K562 (cell line): ENCODE measurements at regions not wholly inside any gene's neighbourhood (a gene's known extent, or its start where the extent isn't known, plus 50 kb on each side); places are given as distances from the start of the nearest gene placed in this dataset.

Experiments
- BCL6 ChIP-seq: fragments of 250-450 bp; sonication (Bioruptor Pico); IDR thresholded peaks from 2 replicates; pipeline ENCODE4 v1.4.0; 2020
- CTCF ChIP-seq, 3 experiments: IDR thresholded peaks in 2 of 3; conservative IDR thresholded peaks in 1 of 3; 2 replicates each; pipeline ENCODE4 v1.5.1; 2011 to 2012; ENCODE audit warnings: low read length in 3 of 3, mild to moderate bottlenecking in 3 of 3, control low read depth in 2 of 3, improper control_type of control experiment in 1 of 3, inconsistent platforms in 1 of 3, low read depth in 1 of 3, mixed read lengths in 1 of 3, moderate library complexity in 1 of 3; ENCODE audit not compliant: insufficient read depth in 2 of 3
- FOS ChIP-seq: IDR thresholded peaks from 3 replicates; pipeline ENCODE4 v1.6.1; 2011; ENCODE audit not compliant: insufficient read length; ENCODE audit errors: extremely low read depth
- POLR2A ChIP-seq: fragments of 450-650 bp; conservative IDR thresholded peaks from 2 replicates; pipeline ENCODE4 v1.6.1; 2016
- TAF1 ChIP-seq: IDR thresholded peaks from 2 replicates; pipeline ENCODE4 v1.6.1; 2011; ENCODE audit warnings: mild to moderate bottlenecking, low read length, moderate library complexity; ENCODE audit not compliant: insufficient read depth, control insufficient read depth, severe bottlenecking; ENCODE audit errors: extremely low read depth
- THRA ChIP-seq: fragments of 450-650 bp; IDR thresholded peaks from 2 replicates; pipeline ENCODE4 v1.6.1; 2017; ENCODE audit warnings: mild to moderate bottlenecking, moderate library complexity
- ZBTB8A ChIP-seq: fragments of 450-650 bp; IDR thresholded peaks from 2 replicates; pipeline ENCODE4 v1.6.1; 2018; ENCODE audit warnings: mild to moderate bottlenecking, moderate library complexity; ENCODE audit not compliant: partially characterized antibody
- ZFX ChIP-seq: sonication (generic); formaldehyde crosslinking; IDR thresholded peaks from 2 replicates; pipeline ENCODE4 v1.8.0; 2022; ENCODE audit warnings: mild to moderate bottlenecking, missing genetic modification reagents, moderate library complexity

- no peak for TF ChIP-seq CTCF (IDR thresholded peaks at IDR 0.05 in 2 of 3, conservative IDR thresholded peaks at IDR 0.05 in 1 of 3; ENCODE audit: insufficient read depth in 2 of 3, low read depth in 1 of 3, low read length in 3 of 3)
- TF ChIP-seq FOS, result no peak
- no peak for TF ChIP-seq ZBTB8A
- TF ChIP-seq TAF1, result no peak
- no peak for TF ChIP-seq BCL6 (CRISPR knock-in tag)
- TF ChIP-seq POLR2A, result no peak
- no peak for TF ChIP-seq THRA
- TF ChIP-seq ZFX, result no peak
These were observed 685.0 kb downstream of the TMEM121 start for GRCh38 chr14:106211334-106211900.
